ENCODE measurements at regions not wholly inside any gene's neighbourhood (a gene's known extent, or its start where the extent isn't known, plus 50 kb on each side); places are given as distances from the start of the nearest gene placed in this dataset.

DNA sequence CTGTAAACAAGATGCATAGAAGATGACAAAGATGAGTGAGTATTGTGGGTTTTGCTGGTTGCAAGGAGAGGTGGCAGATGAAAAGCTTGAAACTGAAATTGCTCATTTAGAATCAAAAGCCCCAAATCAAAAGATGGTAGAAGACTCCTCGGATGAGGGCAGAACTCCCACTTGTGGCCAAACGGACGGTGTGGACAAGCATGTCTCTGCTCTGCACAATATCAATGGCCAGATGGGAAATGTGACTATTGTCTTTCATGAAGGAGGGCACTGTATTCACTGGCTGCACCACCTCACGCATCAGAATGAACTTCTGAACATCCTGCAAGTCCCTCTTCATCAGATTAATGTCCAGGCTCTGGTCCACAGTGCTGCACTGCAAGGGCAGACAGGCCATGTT, 541.7 kb downstream of the MTRR start:
- no peak overlapping the region for H3K4me3 ChIP-seq (ENCODE audit: low read length)
- no peak for DNase-seq (ENCODE audit: low read depth, low spot score)

DNA sequence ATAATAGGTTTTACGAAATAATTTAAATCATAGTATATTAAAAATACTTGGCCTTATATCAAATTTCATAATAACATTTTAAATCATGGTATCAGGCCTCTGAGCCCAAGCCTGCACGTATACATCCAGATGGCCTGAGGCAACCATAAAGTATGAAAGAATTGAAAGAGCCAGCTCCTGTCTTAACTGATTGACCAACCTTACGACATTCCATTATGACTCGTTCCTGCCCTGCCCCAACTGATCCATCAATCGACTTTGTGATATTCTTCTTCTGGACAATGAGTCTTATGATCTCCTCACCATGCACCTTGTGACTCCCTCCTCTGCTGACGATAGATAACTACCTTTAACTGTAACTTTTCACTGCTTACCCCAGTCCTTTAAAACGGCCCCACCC, 545.0 kb downstream of the MTRR start:
- no peak overlapping the region for H3K4me3 ChIP-seq (ENCODE audit: low read length)
- no peak for DNase-seq (ENCODE audit: low read depth, low spot score)

DNA sequence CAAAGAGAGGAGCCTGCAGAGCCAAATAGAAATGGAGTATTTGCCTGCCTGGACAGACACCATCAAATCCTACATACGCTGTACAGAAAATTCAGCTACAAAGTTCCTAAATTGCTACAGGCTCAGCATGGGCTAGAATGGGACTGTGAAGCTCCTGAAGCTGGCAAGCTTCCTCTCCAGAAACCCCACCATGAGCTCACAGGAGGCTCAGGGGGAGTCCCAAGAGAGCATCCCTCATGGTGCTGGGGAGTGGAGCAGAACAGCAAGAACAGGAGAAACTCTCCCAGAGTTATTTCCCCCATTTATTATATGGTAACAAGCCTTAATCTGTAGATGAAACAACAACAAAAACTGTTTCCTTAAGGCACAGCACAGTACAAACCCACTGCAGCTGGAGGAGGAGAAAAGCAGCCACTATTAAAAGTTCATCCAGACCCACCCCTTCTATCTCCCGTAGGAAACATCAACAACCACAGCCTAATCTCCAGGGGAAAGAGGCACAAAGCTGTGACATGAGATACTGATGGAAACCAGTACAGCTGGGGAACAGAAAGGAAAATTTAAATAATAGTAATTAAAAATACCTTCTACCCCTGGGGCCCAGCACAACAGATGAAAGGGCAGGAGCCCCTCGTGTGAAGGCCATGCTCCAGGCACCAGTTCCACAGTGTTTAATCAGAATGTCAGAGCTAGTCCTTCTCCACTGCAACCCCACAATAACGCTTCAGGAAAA, 548.5 kb downstream of the MTRR start:
- no peak overlapping the region for H3K4me3 ChIP-seq (ENCODE audit: low read length)
- DNase-seq (ENCODE audit: low read depth, low spot score), result no peak

DNA sequence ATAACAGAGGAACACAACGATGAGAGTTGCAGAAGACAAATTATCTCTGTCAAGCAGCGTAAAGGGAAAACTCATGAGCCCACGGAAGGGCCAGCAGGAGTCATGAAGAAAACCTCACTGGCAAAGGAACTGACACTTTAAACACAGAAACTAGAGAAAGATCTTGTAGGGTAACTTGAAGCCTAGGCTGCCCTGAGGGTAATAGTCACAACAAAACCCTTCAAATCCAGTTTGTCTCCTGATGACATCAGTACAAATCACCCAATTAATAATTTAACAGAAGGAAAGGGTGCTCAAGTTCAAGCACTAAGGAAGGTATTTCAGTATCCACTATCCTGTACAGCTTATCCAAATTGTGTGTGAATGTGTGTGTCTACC, 549.1 kb downstream of the MTRR start:
- no peak overlapping the region for H3K4me3 ChIP-seq (ENCODE audit: low read length)
- DNase-seq (ENCODE audit: low read depth, low spot score), result no peak

DNA sequence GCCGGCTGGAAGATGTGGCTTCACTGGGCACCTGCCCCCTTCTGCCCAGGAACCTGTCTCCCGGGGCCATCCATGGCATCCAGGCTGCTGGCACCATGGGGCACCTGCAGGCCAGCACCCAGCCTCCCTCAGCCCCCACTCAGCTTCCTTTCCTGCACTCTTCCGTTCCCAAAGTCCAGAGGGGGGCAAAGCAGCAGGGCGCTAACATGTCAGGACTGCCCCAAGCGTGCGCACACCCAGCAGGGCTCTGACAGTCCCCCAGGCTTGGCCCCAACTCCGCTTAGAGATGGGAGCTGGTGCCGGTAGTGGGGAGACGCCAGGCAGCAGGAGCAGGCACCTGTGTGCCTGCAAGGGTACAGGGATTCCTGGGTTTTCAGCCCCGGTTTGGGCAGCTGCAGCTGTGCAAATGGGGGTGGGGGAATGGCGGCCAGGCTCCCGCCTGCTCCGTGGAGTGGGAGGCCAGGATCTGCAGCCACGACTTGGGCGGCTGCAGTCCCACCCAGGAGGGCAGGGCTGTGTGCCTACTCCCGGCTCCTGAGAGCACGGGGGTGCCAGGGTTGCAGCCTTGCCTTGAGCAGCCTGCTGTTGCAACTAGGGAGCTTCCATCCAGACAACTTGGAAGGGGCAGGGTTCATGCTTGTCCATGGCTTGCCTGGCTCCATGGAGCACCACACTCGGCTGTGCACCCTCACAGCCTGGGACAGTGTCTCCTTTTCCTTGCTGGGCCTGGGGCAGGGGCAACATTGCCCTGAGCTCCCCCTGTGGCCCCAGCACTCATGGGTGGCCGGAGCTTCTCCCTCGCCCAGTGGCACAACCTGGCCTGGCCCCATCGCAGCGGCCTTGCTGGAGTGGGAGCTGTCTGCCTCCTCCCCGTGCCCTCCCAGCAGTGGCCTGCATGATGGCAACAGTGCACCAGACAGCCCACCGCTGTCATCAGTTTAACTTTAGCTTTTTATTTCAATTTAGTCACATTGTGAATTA, 561.1 kb downstream of the MTRR start:
- no peak for DNase-seq (ENCODE audit: low read depth, low spot score)

DNA sequence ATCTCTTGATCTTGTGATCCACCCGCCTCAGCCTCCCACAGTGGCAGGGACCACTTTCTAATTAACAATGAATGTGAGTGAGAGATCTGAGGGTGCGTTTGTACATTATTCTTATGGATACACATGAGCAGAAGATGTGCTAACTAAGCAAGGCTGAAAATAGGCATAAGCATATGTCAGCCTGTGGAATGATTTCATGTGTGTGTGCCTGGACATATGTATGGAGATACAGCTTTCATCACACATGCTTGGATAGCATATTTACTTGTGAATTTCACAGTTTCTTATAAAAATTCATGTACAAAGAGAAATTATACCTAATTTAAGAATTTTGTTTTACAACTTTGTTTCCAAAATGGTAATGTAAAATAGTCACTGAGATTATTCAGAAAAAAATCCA, 565.6 kb downstream of the MTRR start:
- H3K4me3 ChIP-seq (ENCODE audit: low read length), result no peak overlapping the region
- DNase-seq (ENCODE audit: low read depth, low spot score), result no peak

More for the DNA sequence above, 561.1 kb downstream of the MTRR start:
- no peak overlapping the region for H3K4me3 ChIP-seq (ENCODE audit: low read length)

DNA sequence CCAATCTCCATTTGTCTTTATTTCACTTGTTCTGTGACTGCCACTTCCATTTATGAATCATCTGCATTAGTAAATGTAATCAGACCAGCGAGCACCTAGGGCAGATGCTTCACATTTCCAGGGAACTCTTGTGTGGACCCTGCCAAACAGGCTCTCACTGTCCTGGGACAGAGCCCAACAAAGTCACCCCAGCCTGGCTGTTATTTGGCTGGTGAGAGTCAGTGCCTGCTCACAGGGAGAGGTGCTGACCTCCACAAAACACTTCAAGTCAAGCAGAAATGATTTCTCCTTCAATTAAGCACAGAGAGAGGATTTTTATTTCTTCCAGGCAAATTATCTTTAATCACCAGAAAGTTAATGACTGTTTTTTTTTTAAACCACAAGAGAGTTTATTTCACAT, 568.0 kb downstream of the MTRR start:
- H3K4me3 ChIP-seq (ENCODE audit: low read length), result no peak overlapping the region

DNA sequence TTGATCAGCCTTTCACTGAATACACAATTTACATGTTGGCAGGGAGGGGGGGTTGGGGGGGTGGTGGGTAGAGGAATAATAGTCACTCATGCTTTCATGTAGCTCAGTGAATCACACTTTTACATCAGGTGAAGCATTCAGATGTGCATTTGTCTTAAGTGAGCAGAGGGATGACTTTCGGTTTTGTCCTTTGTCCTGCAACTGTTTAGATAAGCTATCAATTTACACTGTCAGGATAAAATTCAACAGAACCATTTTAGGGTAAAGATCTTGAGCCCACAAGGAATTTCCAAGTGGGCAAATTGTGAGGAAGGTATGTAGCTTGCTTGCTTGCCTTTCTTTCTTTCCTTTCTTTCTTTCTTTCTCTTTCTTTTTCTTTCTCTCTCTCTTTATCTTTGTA, 576.2 kb downstream of the MTRR start:
- no peak for DNase-seq (ENCODE audit: low read depth, low spot score)
- H3K4me3 ChIP-seq (ENCODE audit: low read length), result no peak overlapping the region

More for the DNA sequence above, 568.0 kb downstream of the MTRR start:
- DNase-seq (ENCODE audit: low read depth, low spot score), result no peak

DNA sequence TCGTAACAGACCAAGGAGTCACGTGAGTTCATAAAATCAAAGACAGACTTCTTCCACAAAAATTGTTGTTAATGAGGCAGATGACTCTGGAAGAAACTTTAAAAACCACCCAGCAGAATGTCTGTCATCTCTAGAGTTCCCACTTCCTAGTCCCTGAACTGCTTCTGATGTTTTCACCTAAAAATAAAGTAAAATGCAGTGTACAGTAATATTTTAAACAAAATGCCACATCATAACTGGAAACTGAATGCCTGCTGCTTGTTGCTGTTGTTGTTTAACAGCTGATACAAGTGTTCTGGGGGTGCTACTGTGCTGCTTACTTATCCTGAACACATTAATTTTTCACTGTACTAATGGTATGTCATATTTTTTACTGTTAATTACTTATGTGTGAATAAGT, 577.2 kb downstream of the MTRR start:
- no peak for DNase-seq (ENCODE audit: low read depth, low spot score)
- no peak overlapping the region for H3K4me3 ChIP-seq (ENCODE audit: low read length)

DNA sequence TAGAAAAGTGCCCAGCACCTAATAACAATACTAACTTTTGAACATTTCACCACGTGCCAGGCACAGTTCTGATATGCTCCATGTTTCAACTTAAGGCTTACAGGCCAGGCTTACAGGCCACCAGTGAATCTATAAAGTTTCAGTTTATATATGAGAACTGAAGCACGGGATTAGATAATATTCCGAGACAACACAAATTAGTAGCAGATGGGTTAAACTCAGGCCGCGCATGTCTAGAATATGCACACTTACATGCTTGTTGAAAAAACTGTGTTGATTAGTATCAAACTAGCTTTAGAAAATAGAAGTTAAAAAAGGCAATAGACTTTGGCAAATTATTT, 587.9 kb downstream of the MTRR start:
- H3K4me3 ChIP-seq (ENCODE audit: low read length), result peak overlapping the region; percentile 59
- no peak for DNase-seq (ENCODE audit: low read depth, low spot score)

DNA sequence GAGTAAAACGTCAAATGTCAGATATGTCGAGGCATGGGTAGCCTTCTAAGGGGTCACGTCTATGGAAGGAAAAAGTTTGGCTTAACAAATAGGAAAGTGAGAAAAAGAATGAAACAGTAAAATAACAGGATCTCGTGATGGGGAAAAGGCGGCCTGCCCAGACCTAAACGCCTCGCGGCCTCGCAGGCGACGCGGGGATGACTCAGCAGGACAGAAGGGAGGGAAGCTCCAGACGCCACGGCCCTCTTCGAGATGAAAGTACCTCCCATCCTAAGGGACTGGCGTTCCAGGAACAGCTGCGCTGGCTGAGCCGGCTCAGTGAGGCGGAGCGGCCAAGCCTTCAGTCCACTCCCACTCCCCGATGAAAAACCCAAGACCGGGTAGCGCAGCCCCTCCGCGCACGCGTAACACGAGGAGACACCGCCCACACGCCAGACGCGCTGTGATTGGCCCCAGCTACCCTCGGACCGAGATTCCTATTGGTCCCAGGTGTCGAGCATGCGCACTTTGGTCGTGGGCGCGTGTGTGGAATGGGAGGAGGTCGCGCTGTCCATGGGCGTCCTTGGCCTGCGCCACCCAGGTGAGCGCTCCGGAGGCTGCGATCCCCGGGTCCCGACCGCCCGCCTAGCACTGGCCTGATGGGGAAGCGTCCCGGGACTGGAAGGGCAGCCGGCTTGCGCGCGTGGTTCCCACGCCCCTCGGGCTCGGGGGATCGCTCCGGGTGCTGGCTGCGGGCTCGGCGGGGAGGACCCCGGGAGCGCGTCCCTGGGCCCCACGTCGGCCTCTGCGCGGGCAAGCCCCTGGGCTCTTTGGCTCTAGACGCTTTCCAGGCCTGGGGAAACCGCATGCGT, 588.5 kb downstream of the MTRR start:
- H3K4me3 ChIP-seq (ENCODE audit: low read length), result peak overlapping the region; percentile 59
- DNase-seq (ENCODE audit: low read depth, low spot score), result peak; percentile 78

DNA sequence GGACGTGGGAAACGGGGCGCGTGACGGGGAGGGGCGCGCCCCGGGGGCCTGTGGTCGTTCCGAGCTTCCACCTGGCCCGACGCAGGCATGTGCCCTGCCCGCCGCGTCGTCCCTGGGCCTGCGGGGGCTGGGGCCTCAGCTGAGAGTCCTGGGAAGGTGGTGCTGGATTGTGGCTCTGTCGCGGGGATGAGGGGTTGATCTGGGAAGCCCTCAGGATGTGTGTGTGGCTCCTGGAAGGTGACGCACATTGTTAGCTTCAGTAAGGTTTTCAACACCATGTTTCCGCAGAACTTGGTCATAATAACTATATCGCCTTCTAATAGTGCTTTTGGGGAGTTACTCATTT, 589.1 kb downstream of the MTRR start:
- peak overlapping the region; percentile 59 for H3K4me3 ChIP-seq (ENCODE audit: low read length)
- DNase-seq (ENCODE audit: low read depth, low spot score), result no peak

DNA sequence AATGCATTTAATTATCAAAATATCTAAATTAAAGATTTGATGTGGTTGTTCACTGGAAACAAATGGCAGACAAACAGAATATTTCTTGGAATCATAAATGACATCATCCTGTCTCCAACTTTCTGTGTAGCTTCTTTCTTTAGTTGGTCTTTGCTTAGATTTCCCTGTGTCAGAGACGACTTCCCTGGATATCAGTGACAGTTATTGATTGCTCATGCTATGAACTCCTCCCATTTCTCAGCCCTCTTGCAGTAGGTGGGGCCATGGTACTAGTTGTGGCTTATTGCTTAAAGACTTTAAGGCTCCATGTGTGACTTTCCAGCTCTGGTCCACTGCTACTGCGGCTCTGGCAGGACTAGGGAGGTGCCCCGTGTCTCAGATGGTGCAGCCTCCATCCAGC, 592.6 kb downstream of the MTRR start:
- DNase-seq (ENCODE audit: low read depth, low spot score), result no peak
- H3K4me3 ChIP-seq (ENCODE audit: low read length), result no peak overlapping the region

DNA sequence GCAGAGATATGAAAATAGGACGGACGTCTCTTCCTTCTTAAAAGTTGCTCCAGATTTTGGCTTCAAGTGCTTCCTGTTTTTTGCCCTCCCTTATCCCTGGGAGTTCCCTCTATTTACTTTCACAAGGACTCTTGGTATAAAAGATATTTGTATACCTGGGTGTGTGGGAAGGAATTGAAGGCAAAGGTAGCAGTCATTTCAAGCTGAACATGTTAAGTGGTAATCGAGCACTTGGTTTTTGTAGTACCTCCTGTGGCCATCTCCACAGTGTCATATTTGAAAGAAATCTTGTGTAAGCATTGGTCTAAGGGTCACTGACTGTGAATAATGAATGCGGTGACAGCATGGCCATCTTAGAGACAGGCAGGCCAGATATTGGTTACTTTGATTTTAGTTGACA, 593.6 kb downstream of the MTRR start:
- no peak for DNase-seq (ENCODE audit: low read depth, low spot score)
- H3K4me3 ChIP-seq (ENCODE audit: low read length), result no peak overlapping the region

DNA sequence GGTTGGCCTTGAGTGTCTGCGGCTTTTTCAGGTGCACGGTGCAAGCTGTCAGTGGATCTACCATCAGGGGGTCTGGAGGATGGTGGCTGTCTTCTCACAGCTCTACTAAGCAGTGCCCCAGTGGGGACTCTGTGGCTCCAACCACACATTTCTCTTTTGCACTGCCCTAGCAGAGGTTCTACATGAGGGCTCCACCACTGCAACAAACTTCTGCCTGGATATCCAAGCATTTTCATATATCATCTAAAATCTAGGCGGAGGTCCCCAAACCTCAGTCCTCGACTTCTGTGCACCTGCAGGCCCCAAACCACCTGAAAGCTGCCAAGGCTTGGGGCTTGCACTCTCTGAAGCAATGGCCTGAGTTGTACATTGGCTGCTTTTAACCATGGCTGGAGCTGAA, 601.5 kb downstream of the MTRR start:
- no peak for DNase-seq (ENCODE audit: low read depth, low spot score)
- no peak overlapping the region for H3K4me3 ChIP-seq (ENCODE audit: low read length)

DNA sequence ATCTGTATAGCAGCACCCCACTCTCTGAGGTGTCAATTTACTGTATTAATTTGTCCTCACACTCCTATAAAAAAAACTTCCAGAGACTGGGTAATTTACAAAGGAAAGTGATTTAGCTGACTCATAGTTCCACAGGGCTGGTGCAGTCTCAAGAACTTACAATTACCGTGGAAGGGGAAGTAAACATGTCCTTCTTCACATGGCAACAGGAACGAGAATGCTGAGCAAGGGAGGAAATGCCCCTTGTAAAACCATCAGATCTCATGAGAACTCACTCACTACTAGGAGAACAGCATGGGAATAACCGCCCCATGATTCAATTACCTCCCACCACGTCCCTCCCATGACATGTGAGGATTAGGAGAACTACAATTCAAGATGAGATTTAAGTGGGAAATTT, 602.6 kb downstream of the MTRR start:
- no peak overlapping the region for H3K4me3 ChIP-seq (ENCODE audit: low read length)
- DNase-seq (ENCODE audit: low read depth, low spot score), result no peak

DNA sequence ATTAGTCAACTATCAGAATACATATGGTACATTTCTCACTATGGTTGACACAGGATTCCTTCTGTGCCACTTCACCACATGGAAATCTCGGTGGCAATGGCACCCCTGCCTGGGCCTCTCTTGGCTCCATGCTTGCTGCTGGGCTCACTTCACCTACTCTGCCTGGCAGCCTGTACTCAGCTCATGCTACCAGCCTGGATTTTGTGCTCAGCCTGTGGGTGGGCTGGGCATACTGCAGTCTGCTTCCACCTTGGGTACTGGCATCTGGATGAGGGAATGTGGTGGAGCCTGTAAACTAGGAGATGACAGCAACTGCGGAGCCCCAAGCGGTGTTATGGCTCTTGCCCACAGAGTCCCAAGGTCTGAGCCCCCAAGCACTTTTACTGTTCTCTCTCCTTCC, 604.1 kb downstream of the MTRR start:
- H3K4me3 ChIP-seq (ENCODE audit: low read length), result no peak overlapping the region
- no peak for DNase-seq (ENCODE audit: low read depth, low spot score)

DNA sequence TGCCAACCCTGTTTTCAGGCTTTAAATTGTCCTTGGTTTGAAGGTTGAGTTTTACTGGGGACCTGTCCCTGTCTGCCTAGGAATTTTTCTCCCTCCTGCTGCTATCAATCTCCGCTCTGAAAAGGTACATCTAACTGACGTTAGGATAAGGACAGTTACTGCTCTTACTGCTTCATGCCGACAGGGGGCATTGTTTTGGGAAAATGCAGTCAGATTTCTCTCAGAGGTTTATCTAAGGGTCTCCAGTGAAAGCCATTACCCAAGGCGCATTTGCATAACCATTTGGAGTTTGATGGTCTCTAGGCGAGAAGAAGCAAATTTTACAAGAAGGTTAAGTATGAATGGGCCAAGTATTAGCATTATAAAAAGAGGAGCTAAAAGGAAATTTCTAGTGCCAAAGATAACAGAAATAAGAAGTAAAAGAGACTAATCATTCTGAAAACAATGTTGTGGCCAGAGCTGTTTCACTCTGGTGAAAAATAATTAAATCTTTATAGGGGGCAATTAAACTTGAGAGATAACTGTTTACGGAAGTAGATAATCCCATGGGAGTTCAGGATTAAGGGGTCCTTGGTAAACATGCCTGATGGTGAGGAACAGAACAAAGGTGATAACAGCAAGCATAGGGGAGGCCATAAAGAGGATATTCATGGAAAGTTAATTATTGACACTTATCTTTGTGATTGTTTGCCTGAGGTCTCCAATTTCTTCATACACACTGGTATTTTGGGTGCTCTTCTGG, 605.0 kb downstream of the MTRR start:
- no peak overlapping the region for H3K4me3 ChIP-seq (ENCODE audit: low read length)
- DNase-seq (ENCODE audit: low read depth, low spot score), result no peak

DNA sequence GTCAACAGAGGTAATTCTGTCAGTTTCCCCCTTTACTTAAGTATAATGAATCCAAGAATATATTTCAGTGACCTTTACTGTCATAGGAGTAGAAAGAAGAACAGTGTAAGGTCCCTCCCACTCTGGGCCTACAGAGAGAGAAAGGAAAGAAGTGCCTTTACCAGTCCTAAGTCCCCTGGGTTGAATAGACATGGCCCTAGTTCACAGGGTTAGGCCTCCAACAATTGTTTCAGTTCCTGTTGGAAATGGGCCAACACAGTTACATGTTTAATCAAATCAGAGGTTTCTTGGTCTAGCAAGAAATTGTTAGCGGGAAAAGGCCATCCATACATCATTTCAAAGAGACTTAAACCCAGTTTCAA, 605.6 kb downstream of the MTRR start:
- DNase-seq (ENCODE audit: low read depth, low spot score), result no peak
- H3K4me3 ChIP-seq (ENCODE audit: low read length), result no peak overlapping the region
